ENCODE measurements at regions not wholly inside any gene's neighbourhood (a gene's known extent, or its start where the extent isn't known, plus 50 kb on each side); places are given as distances from the start of the nearest gene placed in this dataset.

DNA sequence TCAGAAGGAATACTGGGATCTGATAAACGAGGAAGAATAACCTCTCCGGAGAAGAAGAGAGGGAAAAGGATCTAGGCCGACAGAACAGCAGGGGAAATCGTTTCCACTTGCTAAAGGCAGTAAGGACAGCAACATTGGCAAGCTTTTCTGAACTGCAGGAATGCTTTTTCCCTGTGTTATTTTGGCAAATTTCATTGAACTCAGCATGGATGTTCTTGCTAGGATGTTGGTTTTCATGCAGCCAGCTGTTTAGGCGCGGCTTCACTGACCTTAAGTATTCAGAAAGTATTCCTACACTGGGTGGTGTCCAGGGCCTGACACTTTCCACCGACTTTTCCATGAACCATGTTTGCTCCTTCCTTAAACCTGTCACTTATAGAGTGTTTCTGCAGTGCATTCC is 489.7 kb downstream of the CNTN3 start:
- no peak for DNase-seq

DNA sequence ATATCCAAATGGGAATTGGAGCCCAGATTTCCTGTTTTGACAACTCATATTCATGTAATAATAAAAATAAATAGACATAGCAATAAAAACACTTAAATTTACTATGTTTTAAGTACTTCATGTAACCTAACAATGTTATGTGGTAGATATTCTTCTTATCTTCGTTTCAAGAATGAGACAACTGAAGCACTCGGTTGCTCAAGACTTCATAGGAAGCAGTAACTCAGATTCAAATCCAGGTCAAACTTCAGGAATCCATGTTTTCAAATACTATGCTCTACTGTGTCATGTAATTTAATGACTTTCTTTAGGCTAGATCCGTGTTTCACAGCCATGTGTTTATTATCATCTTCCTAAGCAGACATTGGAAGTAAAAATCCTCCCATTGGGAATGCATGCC is 492.2 kb downstream of the CNTN3 start:
- DNase-seq: no peak

DNA sequence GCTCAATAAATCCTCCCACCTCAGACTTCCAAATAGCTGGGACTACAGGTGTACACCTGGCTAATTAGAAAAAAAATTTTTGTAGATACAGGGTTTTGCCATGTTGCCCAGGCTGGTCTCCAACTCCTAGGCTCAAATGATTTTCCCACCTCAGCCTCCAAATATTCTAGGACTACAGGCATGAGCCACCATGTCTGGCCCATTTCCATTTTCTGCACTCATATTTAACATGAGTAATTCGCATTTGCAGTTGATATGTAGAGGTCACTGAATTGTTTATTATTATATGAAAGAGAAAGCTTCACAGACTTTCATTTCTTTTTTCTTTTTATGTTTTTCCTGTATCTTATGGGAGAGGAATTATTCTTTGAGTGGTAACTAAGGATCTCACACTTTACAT is 492.7 kb downstream of the CNTN3 start:
- no peak for DNase-seq

DNA sequence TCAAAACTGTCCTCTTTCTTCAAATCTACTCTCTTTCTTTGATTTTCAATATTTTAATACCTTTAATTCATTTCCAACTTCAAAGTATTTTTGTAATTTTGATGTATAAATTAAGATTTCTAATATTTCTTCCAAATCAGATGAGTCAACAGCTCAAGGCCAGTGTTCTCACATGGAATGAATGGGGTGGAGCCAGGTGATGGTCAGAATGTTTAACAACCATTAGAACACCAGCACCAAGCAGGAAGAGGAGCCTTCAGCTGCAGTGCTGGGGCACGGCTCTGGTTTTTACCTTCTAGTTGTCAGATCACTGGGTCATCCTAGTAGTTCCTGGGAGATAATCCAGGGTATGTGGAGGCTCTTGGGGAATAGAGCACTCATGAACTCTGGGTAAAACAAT is 494.5 kb upstream of the PDZRN3 start:
- no peak for DNase-seq

DNA sequence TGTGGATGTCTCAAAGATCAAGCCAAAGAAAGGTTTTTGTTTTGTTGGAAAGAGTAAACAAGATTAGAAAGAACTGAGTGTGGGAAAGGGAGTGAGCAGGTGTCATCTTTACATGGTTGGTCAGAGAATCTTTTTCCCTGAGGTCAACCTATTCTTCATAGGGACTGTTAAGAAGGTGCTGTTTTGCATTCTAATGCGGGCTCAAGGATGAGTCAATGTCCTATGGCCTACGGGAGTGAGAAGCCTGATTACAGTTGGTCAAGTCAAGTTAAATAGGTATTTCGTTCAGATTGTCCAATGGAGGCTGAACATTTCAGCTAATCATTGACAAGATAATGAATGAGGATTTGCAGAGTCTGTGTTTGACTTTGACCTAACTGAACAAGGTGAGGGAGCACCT is 491.2 kb upstream of the PDZRN3 start:
- no peak for DNase-seq

DNA sequence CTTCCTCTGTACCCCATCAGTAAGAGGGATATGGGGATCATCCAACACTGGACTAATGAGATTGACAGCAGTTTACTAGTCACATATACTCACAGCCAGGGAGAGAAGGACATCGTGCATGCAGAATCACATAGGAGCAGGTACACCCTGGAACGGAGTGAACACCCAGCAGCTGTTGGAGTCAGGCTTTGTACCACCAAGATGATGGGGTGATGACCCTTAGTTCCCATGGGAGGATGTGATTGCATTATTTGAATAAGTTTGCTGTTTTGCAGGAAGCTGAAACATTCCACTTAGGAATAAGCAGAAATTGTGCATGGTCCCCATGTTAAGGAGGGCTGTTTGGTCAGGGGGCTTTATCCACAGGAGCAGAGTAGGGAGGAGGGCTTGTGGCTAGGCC is 482.7 kb upstream of the PDZRN3 start:
- no peak for DNase-seq

DNA sequence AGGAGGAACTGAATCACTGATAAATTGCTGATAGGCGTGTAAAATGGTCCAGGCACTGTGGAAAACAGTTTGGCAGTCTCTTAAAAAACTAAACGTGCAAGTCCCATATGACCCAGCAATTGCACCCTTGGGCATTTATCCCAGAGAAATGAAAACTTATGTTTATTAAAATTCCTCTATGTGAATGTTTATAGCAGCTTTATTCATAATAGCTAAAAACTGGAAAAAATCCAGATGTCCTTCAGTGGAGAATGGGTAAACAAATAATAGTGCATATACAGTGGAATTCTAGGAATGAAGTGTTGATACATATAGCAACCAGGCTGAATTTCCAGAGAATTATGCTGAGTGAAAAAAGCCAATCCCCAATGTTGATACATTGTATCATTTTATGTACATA is 482.2 kb upstream of the PDZRN3 start:
- no peak for DNase-seq

DNA sequence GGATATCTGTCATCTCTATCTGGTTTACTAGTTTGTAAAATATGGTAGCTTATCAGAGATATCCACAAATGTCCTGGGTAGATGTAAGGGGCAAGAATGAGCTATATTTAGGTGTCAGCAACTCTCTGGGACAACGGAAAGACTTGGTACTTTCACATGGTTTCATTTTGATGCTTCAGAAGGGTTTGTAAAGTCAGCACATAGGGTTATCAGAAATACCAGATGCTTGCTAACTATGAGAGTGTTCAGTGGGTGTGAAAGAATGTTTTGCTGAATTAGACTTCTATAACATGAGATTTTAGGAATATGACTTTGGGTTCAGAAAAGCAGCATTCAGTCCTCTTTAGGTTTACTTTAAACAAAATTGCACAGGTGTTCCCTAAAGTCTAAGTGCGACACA is 466.5 kb upstream of the PDZRN3 start:
- DNase-seq: no peak

DNA sequence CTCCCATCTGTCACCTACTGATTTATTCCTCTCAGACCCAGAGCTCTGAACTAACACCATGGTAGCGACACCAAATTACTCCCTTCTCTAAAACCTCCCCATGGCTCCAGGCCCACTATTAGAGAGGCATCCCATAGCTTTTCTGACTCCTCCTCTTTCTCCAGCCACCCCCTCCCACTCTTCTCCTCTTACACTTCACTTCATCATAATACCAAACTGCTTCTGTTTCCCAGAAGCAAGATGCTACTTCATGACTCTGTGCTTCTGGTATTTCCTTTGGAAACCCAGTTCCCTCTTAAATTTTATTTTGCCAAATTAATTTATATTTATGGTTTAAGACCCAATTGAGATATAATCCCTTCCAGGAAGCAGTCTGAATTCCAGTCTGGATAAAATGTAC is 465.1 kb upstream of the PDZRN3 start:
- no peak for DNase-seq

DNA sequence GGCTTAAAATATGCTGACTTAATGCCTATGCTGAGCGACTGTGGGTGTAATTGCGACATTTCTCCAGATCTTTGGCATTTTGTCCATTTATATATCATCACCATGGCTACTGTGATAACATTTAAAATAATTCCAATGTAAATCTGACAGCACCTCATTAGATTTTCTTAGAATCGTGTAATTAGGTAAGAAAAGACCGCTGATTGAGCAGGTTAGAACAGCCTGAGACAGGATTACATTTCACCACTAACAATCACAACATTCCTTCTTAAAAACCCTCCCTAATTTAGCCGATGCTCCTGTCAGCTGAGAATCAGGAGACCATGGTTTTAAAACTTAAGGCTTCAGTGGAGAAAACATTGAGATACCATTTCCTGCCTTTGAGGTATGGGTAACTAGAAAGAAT is 455.3 kb upstream of the PDZRN3 start:
- DNase-seq: no peak

DNA sequence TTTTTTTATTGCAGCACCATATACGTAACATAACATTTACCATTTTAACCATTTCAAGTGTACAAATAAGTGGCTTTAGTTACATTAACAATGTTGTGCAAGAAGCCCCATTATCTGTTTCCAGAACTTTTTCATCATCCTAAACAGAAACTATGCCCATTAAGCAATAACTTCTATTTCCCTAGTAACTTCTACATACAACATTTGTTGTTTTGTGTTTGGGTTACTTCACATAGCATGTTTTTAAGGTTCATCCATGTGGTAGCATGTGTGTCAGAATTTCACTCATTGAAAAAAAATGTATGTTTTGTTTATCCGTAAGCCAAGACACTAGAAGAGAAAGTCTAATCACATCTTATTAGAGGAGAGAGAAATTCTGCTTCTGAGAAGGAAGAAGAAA is 450.5 kb upstream of the PDZRN3 start:
- no peak for DNase-seq

DNA sequence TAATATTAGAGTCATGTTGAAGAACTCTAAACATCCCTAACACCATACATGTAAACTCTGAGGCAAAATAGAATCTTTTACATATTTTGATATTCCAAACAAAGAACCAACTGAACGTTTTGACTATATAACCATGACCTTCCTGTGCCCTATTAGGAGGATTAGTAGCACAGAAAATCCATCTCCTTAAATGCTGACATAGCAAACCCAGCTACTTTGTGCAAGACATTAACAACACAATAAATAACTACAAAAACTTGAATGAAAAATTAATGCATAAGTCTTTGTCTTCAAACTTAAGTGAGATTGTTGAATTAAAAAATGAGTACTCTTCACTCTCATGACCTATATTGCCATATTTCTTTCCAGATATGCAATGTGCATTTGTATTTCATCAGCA is 450.0 kb upstream of the PDZRN3 start:
- DNase-seq: no peak

DNA sequence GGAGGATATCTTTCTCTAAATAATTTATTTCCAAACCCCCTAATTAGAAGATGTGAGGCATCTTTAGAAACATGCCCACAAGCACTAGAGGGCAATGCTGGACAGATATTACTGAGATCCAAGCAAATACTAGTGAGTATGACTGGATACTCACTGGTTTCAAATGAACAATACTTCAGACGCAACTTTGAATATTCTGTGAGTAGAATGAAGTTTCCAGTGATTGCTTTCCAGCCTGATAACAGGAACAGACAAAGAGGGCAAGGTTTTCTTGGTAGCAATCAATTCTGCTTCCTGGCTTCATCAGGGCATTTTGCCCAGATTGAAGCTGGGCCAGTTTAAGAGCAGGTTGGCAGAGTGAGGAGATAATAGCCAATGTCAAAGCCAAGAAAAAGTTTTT is 442.6 kb upstream of the PDZRN3 start:
- DNase-seq: no peak

DNA sequence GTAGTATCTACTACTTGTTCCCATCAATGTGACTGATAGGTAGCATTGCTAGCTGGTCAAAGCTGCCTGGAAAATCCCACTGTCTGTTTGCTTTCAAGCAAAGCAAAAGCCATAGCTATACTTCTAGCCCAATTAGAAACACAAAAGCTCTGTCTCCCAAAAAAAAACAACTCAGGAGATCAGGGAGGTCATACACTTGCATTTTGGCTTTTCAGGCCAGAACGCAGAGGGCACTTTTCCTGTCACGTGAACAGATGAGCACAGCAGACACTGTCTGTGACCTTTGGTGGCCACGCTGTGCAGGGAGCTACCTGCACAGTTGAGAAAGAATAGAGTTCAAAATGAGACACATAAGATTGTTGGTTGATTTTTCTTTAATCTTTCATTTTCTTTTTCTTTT is 441.7 kb upstream of the PDZRN3 start:
- no peak for DNase-seq

DNA sequence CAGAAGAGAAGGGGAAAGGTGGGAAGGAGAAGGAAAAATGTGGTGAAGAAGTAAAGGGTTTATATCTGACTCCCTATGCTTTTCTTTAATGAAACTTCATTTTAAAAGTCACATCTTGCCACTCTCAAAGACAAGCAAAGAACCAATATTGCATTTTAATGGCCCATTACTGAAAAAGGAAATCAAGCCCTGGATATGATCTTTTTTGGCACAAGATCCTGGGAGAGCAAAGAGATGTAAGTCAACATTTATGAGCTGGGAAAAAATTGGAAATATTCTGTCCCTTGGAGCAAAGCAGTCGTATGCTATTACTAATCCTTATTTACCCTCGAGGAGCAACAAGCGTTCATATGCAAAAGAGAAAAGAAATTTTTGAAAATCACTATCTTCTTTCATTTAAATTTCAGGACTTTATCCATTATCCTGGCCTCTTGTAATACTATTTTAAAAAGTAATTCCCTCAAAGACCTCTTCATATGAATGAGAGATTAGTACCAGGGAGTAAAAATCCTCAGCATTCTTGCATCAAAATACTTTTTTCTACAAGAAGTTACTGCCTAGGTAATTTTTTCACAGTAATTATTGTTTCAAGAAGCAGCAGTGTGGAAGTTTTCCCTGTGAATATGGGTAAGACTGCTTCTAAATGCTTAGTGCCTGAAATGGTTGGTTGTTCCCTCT is 435.3 kb upstream of the PDZRN3 start:
- no peak for DNase-seq

DNA sequence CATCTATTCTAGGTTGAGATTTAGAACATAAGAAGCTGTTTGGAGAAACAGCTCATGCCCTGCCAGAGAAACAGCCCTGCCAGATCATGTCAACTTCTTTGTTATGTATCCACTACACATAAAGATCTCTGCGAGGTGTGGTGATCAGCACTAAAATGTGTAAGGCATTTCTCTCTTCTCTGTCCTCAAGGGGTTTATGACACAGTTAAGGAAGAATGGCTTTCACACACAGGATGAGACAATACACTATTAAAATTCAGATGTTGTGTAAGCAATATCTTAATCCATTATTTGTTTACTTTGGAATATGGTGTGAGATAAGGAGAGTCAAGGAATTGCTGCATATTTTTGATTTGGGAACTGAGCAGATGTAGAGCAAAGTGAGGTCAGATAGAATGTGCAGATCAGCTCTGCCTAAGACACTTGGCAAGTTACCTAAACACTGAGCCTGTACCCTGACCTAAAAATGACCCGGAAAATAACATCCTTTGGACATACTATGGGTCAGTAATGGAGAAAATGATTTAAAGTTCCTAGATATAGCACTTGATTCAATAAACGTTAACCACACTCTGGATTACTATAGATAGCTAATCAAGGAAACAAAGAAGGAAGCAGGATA is 434.7 kb upstream of the PDZRN3 start:
- no peak for DNase-seq

DNA sequence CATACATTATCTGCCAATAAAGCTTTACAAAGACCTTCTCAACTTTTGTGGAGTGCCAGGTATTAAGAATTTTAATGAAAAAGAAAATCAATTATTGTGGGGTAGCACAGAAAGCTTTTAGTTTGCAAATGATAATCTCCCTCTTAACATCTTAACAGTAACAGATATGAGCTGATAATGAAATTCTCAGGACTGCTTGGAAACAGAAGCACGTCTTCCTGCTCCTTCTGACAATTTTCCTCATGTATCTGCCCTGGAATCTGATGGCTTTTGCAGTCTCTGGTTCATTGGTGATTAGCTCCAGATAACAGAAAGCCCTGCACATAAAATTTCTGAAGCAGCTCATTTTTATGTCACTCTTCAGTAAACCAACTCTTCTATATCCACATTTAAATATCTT is 432.4 kb upstream of the PDZRN3 start:
- DNase-seq: no peak

DNA sequence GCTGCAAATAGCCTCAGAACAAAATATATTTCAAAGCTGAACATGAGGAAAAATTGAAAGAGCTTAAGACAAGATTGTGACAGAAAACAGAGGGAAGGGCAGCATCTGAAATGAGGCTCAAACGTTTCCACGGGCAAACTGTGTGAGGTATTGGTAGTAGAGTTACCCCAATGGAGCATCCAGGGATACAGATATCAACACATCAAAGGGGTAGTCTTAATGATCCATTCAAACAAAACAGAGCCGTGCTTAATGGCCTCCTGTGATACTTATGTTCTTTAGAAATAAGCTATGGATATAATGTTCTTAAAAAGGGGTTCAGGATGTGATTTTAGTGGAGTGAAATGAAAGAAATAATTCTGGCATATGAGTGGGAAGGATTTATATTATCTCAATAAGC is 430.3 kb upstream of the PDZRN3 start:
- DNase-seq: no peak

DNA sequence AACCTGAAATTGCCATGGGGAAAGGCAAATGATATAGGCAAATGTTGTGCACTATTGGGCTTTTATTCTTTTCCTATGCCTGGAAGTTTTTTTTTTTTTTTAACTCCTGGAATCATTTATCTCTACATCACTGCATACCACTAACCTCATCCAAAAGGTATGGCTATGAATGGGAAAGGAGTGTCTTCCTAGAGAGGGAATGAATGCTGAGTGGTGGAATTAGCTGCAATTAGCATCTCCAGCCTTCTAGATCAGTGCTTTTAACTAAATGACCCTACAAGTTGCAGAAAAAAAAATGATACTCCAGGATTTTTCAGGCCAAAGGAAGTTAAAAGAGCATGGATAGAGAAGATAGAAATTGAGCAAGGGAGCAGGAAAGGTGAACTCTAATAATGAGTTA is 429.8 kb upstream of the PDZRN3 start:
- no peak for DNase-seq

DNA sequence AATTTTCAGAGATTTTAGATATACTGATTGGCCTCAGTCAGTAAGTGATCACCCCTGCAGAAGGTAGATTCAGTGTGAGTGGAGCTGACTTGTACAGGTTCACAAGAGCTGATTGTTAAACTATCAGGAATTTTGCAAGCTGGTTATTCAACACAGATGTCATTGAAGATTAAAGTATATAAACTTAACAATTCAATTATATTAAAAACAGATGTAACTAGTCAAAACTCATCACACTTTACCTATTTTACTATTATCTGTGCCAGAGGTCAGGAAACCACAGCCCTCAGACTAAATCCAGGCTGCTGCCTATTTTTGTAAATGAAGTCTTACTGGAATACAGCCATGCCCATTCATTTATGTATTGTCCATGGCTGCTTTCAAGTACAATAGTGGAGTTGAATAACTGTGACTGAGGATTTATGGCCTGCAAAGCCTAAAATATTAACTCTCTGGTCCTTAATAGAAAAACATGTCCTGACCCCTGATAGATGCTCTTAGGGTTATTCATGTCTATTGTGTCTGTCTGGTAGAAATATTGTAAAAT is 429.3 kb upstream of the PDZRN3 start:
- no peak for DNase-seq

DNA sequence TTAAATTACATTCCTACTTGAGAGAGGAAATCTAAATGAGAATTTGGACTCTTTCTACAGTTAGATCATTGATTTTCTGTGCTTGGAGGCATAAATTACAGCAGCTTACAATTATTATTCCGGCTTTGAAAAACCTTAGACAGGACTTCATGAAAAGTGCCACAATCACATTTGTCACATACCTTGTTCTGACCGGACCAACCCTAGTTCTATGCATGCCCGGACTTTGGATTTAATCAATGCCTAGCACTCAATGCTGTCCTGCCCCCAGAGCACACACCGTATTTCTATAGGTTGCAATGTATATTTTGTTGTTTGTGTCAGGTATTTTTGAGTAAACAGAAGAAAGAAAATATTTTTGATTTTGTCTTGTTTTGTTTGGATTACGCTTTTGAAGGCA is 424.7 kb upstream of the PDZRN3 start:
- no peak for DNase-seq

DNA sequence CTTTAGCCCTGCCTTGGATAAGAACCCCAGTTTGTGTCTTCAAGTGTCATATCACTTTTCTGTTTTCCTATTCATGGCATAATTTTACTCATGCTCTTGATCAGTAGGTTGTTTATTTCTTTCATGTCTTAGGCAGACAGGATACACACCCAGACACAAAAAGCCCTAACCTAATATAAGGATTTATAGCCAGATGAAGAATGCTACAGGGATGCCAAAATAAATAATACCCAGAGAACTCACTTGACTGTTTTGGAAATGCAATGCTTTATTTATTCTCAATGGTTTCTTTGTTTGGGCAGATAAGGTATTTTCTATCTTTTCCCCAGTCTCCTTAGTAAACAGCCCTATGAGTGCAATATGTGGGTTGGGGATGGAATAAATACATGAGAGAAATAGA is 424.0 kb upstream of the PDZRN3 start:
- DNase-seq: no peak

DNA sequence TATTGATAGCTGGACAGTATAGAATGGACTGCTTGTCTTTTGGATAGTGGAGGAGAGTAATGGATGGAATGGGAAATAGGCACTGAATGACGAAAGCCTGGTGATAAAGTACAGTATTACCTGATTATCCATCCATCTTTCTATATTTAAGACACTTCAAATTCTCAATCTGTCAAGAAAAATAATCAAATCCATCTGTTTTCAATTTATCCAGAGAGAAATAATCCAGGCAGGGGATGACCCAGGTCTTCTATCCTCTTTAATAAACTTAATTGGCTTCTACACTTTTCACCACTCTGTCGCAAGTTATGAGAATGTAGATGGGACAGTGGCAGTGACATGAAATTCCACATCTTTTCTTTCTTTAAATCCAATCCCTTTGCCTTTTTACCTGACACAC is 420.3 kb upstream of the PDZRN3 start:
- DNase-seq: no peak

DNA sequence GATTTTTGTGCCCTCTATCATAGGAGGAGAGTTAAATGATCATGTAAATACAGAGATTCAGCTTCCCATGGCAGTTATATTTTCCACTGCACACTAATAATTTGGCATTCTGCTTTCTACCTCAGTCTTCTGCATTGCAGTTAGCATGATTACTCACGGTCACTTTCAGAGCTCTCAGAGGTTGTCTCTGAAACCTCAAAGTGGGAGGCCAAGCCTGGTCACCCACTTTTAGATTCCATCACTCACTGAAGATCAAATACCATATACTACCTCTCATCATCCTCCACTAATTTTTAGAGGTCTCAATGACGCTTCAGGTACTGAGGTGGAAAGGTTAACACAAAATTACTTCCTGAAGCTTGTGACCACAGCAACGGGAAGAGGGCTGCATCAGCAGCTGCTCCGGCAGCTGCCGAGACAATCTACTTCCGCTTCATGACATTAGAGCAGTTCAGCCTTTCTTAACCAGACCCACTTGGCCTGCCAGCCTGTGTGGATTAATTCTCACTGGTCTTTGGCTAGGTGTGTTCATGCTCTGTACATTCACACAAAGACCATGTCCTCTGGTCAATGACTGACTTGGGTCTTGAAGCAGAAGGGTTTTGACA is 416.4 kb upstream of the PDZRN3 start:
- no peak for DNase-seq

DNA sequence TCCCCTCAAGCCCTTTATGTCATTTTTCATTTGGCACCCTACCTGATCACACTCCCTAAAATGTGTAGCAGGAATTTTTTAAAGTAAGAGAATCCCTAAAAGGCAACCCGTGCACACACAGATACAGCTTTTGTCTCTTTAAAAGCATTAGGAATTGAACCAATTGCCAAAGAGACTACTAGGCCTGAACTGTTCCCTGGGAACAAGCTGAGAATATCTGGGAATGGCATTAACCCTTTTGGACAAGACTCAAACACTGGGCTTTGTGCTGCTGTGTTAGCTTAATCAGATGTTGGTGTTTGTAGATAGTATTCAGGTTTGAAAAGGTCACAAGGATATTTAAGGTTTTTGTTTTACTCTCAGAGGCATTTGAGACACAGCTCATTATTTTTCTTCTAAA is 414.4 kb upstream of the PDZRN3 start:
- DNase-seq: no peak
